Heart left ventricle (tissue), 16 donors: ENCODE measurements at regions not wholly inside any gene's neighbourhood (a gene's known extent, or its start where the extent isn't known, plus 50 kb on each side); places are given as distances from the start of the nearest gene placed in this dataset.

Experiments
- ATAC-seq, 4 donors: fragments of 200-7000 bp; cut with Tn5 transposase; one replicate each; pipeline ENCODE4 v1.9.1; 2020 to 2022; ENCODE audit warnings: moderate library complexity in 4 of 4, mild to moderate bottlenecking in 3 of 4, moderate number of reproducible peaks in 1 of 4
- DNase-seq, 5 donors: peaks; one replicate each; pipeline ENCODE4 v3.0.0-alpha.2; 2020
- H3K27ac ChIP-seq, 12 donors: fragments of 200-600 bp; sonication (generic) in 4 of 12; one replicate each; pipeline versions ENCODE4 v1.5.0 to v1.8.0; 2016 to 2022; ENCODE audit warnings: mild to moderate bottlenecking in 2 of 12
- H3K27me3 ChIP-seq, 9 donors: fragments of 200-600 bp; sonication (generic) in 2 of 9; one replicate each; pipeline versions ENCODE4 v1.5.1 to v1.8.0; 2016 to 2022; ENCODE audit warnings: mild to moderate bottlenecking in 3 of 9
- H3K36me3 ChIP-seq, 9 donors: fragments of 200-600 bp; sonication (generic) in 2 of 9; one replicate each; pipeline versions ENCODE4 v1.5.0 to v1.8.0; 2018 to 2022; ENCODE audit warnings: mild to moderate bottlenecking in 2 of 9
- H3K4me1 ChIP-seq, 12 donors: fragments of 200-600 bp; sonication (generic) in 4 of 12; one replicate each; pipeline versions ENCODE4 v1.5.0 to v1.8.0; 2016 to 2022; ENCODE audit warnings: mild to moderate bottlenecking in 3 of 12
- H3K4me3 ChIP-seq, 12 donors: fragments of 200-600 bp; sonication (generic) in 4 of 12; one replicate each; pipeline versions ENCODE4 v1.5.0 to v1.8.0; 2017 to 2022; ENCODE audit warnings: mild to moderate bottlenecking in 9 of 12, moderate library complexity in 4 of 12
- H3K9me3 ChIP-seq, 12 donors: fragments of 200-600 bp; sonication (generic) in 4 of 12; one replicate each; pipeline versions ENCODE4 v1.5.0 to v1.8.0; 2016 to 2022; ENCODE audit warnings: mild to moderate bottlenecking in 1 of 12
- POLR2A ChIP-seq, 2 donors: fragments of 450-650 bp; IDR thresholded peaks; one replicate each; pipeline ENCODE4 v1.6.1; 2017; ENCODE audit warnings: antibody characterized with exemption in 2 of 2, mild to moderate bottlenecking in 2 of 2, moderate library complexity in 2 of 2
- WGBS, 4 donors: extraction: QIAGEN DNeasy Blood & Tissue Kit in 2 of 4; methylation state at CpG; one replicate each; pipeline versions ENCODE4 v1.1.5 to v1.1.7; 2013 to 2018; 5-methylcytosine and 5-hydroxymethylcytosine counted together
- intact Hi-C, 10 donors: fragments of 100-400 bp; cut with DNase I; formaldehyde crosslinking; loops; one replicate each; pipeline versions ENCODE4 v1.11.1 to v1.14.2; 2022
- TF ChIP-seq, protein P1 (sequence below), 12 donors: fragments of 200-600 bp; sonication (generic) in 4 of 12; IDR thresholded peaks; one replicate each; pipeline versions ENCODE4 v1.5.0 to v1.8.0; 2018 to 2022; ENCODE audit warnings: antibody characterized with exemption in 12 of 12, mild to moderate bottlenecking in 5 of 12
- donor health status: ischemic (EF 13 %, LVEDD 7.1; RV severe dilation, severe dysfunction).
- donor health status: healthy with polysubstance abuse.
- donor health status: DM: no; HTN: yes; CAD: no.
- donor health status: DM: no; HTN: no; CAD: no.
- donor health status: ischemic (EF 25% LVEDD 6.9; RV normal size, moderate dysfunction).
- donor health status: ischemic (EF 25% LVEDD 5.7; RV mildly dilated, moderate dysfunction).
- donor health status: healthy.
- donor health status: DM: yes; HTN: yes; CAD: no.
- donor health status: ischemic (EF 35%, LVEDD 5.7; RV mildly dilated, moderate dysfunction).
- donor health status: nonischemic (EF 11% LVEDD 7.7; RV severe dilation, severe dysfunction).
- donor health status: DM: yes; HTN: yes; CAD: no.
- donor health status: PGD.
- donor health status: ischemic (EF 29% LVEDD 5.4; RV normal size, mild dysfunction).
- donor health status: nonischemic (EF 23%, LVEDD 6.1; RV moderate dilation, normal function).

DNA sequence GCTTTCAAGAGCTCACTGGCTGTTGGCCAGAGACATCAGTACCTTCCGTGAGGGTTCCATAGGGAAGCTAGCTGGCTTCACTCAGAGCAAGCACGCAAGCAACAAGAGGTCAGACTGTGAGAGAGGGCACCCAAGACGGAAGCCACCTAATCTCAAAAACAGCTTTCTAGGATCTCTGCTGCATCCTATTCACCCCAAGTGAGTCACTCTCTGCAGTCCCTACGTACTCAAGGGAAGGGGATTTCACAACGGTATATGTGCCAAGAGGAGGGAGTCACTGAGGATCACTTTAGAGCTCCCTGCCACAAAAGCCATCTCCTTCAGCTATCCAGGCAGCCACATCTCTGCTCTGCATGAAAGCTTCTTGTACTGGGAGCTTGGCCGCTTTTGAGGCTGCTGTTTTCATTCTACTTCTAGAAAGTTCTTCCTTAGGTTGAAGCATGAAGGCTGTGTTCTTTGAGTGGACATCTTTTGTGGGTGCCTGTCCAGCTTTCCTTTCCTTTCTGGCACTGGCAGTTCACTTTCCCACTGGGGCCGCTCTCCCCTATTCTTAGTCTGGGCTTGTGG lies 249.5 kb downstream of the MAN2A1 start:
- H3K4me1 ChIP-seq: no peaks in the 10 kb centered on the region
- 84 to 88% (median 85%) methylated on average over 6 to 7 of the region's 7 CpGs for WGBS, 4 donors
- no peak for DNase-seq
- no peak for ATAC-seq
- no peak overlapping the region for H3K4me3 ChIP-seq
- peaks cover 0 to 29% (median 0%) of the 10 kb centered on the region in 9 donors for H3K27me3 ChIP-seq
- TF ChIP-seq POLR2A (IDR thresholded peaks at IDR 0.05): no peak
- TF ChIP-seq, protein P1, sequence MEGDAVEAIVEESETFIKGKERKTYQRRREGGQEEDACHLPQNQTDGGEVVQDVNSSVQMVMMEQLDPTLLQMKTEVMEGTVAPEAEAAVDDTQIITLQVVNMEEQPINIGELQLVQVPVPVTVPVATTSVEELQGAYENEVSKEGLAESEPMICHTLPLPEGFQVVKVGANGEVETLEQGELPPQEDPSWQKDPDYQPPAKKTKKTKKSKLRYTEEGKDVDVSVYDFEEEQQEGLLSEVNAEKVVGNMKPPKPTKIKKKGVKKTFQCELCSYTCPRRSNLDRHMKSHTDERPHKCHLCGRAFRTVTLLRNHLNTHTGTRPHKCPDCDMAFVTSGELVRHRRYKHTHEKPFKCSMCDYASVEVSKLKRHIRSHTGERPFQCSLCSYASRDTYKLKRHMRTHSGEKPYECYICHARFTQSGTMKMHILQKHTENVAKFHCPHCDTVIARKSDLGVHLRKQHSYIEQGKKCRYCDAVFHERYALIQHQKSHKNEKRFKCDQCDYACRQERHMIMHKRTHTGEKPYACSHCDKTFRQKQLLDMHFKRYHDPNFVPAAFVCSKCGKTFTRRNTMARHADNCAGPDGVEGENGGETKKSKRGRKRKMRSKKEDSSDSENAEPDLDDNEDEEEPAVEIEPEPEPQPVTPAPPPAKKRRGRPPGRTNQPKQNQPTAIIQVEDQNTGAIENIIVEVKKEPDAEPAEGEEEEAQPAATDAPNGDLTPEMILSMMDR (IDR thresholded peaks at IDR 0.05): no peak
- H3K36me3 ChIP-seq: no peaks in the 10 kb centered on the region
- H3K27ac ChIP-seq: no peak overlapping the region
- peaks cover 0 to 10% (median 2%) of the 10 kb centered on the region in 12 donors for H3K9me3 ChIP-seq
- intact Hi-C loops: no loop called here

DNA sequence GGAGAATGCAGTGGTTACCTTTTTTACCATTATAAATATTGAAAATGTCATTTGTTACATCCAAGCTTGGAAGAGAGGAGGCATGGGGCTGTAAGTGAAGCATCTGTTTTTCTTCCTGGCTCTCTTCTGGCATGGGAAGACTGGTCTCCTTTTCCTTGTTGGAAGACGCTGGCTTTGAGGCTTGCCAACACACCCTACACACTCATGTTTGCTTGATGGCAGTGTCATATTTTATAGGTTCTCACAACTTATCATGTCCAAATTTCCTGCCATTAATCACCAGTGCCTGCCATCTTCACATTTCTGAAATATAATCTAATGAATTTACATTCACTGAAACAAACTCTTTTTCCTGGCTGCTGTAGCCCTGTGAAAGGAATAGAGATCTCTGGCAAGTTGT lies 252.9 kb downstream of the MAN2A1 start:
- Histone ChIP-seq H3K4me3 (no peak overlapping the region), H3K36me3 (no peaks in the 10 kb centered on the region), H3K27me3 (peaks cover 0 to 13% (median 0%) of the 10 kb centered on the region in 9 donors), H3K27ac (no peak overlapping the region), H3K4me1 (no peaks in the 10 kb centered on the region), H3K9me3 (peaks cover 0 to 10% (median 2%) of the 10 kb centered on the region in 12 donors)
- WGBS, 4 donors: 65 to 83% (median 72%) methylated on average over 1 of the region's 1 CpG
- intact Hi-C loops: no loop called here
- TF ChIP-seq POLR2A (IDR thresholded peaks at IDR 0.05): no peak
- TF ChIP-seq, protein P1 (IDR thresholded peaks at IDR 0.05): no peak
- DNase-seq (no peak), ATAC-seq (no peak)

DNA sequence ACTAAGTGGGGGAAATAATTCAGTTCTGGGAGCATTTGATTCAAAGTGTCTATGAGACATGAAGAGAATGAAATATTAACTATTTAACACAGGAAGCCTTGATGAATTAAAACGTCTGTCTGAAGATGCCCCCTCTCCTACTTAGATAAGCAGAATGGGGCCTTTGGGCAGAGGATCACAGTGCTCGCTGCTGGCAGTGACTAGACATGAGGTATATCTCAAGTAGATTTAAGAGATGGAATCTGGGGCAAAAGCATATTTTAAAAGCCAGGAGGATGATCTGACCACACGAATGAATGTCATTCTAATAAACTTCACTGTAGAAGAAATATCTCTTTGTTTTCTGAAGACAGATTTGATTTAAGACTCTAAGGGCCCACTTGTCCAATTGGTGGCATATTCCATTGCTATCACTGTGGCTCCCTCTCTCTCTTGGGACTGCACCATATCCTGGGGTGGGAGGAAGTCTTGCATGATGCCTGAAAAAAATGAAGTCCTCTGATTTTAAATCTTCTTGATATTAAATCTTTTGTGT lies 254.0 kb downstream of the MAN2A1 start:
- TF ChIP-seq POLR2A (IDR thresholded peaks at IDR 0.05): no peak
- TF ChIP-seq, protein P1 (IDR thresholded peaks at IDR 0.05): no peak
- Histone ChIP-seq H3K27me3 (peaks cover 0 to 12% (median 0%) of the 10 kb centered on the region in 9 donors), H3K9me3 (peaks cover 0 to 10% (median 2%) of the 10 kb centered on the region in 12 donors), H3K4me3 (no peak overlapping the region), H3K36me3 (no peaks in the 10 kb centered on the region), H3K27ac (no peak overlapping the region), H3K4me1 (no peaks in the 10 kb centered on the region)
- WGBS, 4 donors: 65 to 82% (median 76%) methylated on average over 3 of the region's 3 CpGs
- intact Hi-C loops: no loop called here
- DNase-seq (no peak), ATAC-seq (no peak)

DNA sequence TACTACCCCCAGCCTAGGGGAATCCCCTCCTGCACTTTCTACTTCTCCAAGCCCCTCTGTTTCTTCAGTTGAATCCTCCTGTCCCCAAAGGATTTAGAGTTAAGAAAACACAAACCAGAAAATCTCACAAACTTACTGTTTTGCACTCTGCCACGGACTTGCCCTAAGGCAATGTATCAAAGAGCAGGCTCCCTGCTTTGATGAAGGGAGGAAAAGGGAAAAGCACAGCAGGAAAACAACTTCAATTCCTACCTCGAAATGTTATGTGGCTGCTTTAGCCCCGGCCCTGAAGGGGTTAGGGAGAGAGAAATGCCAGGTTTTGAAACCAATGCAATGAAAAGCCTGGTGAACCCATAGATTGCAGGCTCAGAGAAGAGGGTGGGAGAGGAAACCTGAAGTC lies 254.7 kb downstream of the MAN2A1 start:
- 73 to 87% (median 83%) methylated on average over 3 of the region's 3 CpGs for WGBS, 4 donors
- TF ChIP-seq POLR2A (IDR thresholded peaks at IDR 0.05): no peak
- TF ChIP-seq, protein P1 (IDR thresholded peaks at IDR 0.05): no peak
- no peaks in the 10 kb centered on the region for H3K4me1 ChIP-seq
- H3K9me3 ChIP-seq: peaks cover 0 to 10% (median 2%) of the 10 kb centered on the region in 12 donors
- no peaks in the 10 kb centered on the region for H3K36me3 ChIP-seq
- H3K27ac ChIP-seq: no peak overlapping the region
- peaks cover 0 to 12% (median 0%) of the 10 kb centered on the region in 9 donors for H3K27me3 ChIP-seq
- intact Hi-C loops: no loop called here
- no peak for ATAC-seq
- H3K4me3 ChIP-seq: no peak overlapping the region
- DNase-seq: no peak
